IPS-11a (cell line): ENCODE measurements at regions not wholly inside any gene's neighbourhood (a gene's known extent, or its start where the extent isn't known, plus 50 kb on each side); places are given as distances from the start of the nearest gene placed in this dataset.
"Not testable (repeated sequence)": the region's sequence is repeated elsewhere in the genome, so short reads cannot be mapped to it uniquely, and the experiment has no call there.

Experiments used
- H3K4me3 ChIP-seq: one replicate; pipeline ENCODE4 v1.5.1; 2013; ENCODE audit warnings: low read depth, low read length, control low read depth

- H3K4me3 ChIP-seq, result no peak overlapping the region
These were observed 53.4 kb downstream of the MC4R start for GRCh38 chr18:60319129-60319528.

- H3K4me3 ChIP-seq, result no peak overlapping the region
These were observed 60.8 kb downstream of the MC4R start for GRCh38 chr18:60311676-60312360.

- H3K4me3 ChIP-seq, result no peak overlapping the region
These were observed 76.9 kb downstream of the MC4R start for GRCh38 chr18:60295674-60296073.

GRCh38 chr18:60292186-60292585 lies 80.4 kb downstream of the MC4R start:
- H3K4me3 ChIP-seq, result no peak overlapping the region

GRCh38 chr18:60279391-60279790 lies 93.2 kb downstream of the MC4R start:
- H3K4me3 ChIP-seq, result no peak overlapping the region

GRCh38 chr18:60277855-60278480 lies 94.6 kb downstream of the MC4R start:
- no peak overlapping the region for H3K4me3 ChIP-seq

- no peak overlapping the region for H3K4me3 ChIP-seq
These were observed 105.0 kb downstream of the MC4R start for GRCh38 chr18:60267391-60268058.

- H3K4me3 ChIP-seq, result no peak overlapping the region
These were observed 106.0 kb downstream of the MC4R start for GRCh38 chr18:60266558-60266957.

GRCh38 chr18:60259052-60259681 lies 113.4 kb downstream of the MC4R start:
- no peak overlapping the region for H3K4me3 ChIP-seq

- no peak overlapping the region for H3K4me3 ChIP-seq
These were observed 123.2 kb downstream of the MC4R start for GRCh38 chr18:60249388-60249787.

- no peak overlapping the region for H3K4me3 ChIP-seq
These were observed 123.9 kb downstream of the MC4R start for GRCh38 chr18:60248336-60249330.

- no peak overlapping the region for H3K4me3 ChIP-seq
These were observed 125.5 kb downstream of the MC4R start for GRCh38 chr18:60247103-60247502.

- no peak overlapping the region for H3K4me3 ChIP-seq
These were observed 126.0 kb downstream of the MC4R start for GRCh38 chr18:60246606-60247005.

- H3K4me3 ChIP-seq, result no peak overlapping the region
These were observed 127.5 kb downstream of the MC4R start for GRCh38 chr18:60245096-60245495.

- H3K4me3 ChIP-seq, result not testable (repeated sequence)
These were observed 133.4 kb downstream of the MC4R start for GRCh38 chr18:60239024-60239710.

GRCh38 chr18:60235164-60235563 lies 137.4 kb downstream of the MC4R start:
- no peak overlapping the region for H3K4me3 ChIP-seq

- H3K4me3 ChIP-seq, result no peak overlapping the region
These were observed 140.0 kb downstream of the MC4R start for GRCh38 chr18:60232541-60232940.

GRCh38 chr18:60228609-60229595 lies 143.7 kb downstream of the MC4R start:
- H3K4me3 ChIP-seq, result no peak overlapping the region

GRCh38 chr18:60215432-60215831 lies 157.1 kb downstream of the MC4R start:
- H3K4me3 ChIP-seq, result no peak overlapping the region
